Retina (tissue), 1 donor: ENCODE measurements at regions not wholly inside any gene's neighbourhood (a gene's known extent, or its start where the extent isn't known, plus 50 kb on each side); places are given as distances from the start of the nearest gene placed in this dataset.
"Not testable (repeated sequence)": the region's sequence is repeated elsewhere in the genome, so short reads cannot be mapped to it uniquely, and the experiment has no call there.

Experiments used
- DNase-seq: peaks from one replicate; pipeline ENCODE4 v3.0.0-alpha.2; 2016

- DNase-seq = no peak
These were observed 110.7 kb upstream of the P2RY1 start for GRCh38 chr3:152724270-152724669.

DNA sequence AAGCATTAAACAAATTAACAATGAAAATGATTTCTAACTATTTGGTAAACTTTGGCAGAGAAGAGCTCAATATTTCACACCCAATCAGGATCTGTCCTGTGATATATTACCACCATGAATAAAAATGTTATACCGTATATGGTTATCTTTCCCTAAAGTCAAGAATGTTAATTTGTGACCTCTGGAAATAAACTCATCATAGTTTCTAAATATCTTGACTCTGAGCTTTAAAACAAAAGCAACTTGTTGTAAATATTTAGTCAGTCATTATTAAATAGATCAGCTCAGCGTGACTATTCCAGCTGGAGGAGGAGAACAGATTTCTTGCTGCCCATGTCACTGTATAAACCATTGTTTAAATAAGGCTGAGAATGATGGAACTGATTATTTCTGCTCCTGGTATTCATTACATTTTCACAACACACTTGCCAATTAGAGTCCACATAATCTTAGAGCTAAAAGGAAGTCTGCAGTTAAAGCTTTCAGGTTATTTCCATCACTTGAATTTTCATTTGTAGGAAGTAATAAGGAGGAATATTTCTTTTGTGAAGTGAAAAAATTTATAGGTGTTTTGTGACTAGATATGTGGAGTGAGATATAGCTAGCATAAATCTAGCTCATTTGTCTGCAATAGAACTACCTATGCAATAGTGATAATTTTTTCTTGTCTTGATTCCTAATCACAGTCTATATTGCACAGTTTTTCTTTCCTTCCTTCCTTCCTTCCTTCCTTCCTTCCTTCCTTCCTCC, 106.5 kb upstream of the P2RY1 start:
- no peak for DNase-seq

- no peak for DNase-seq
These were observed 105.0 kb upstream of the P2RY1 start for GRCh38 chr3:152729906-152730305.

GRCh38 chr3:152731511-152731910, 103.4 kb upstream of the P2RY1 start:
- DNase-seq = no peak

DNA sequence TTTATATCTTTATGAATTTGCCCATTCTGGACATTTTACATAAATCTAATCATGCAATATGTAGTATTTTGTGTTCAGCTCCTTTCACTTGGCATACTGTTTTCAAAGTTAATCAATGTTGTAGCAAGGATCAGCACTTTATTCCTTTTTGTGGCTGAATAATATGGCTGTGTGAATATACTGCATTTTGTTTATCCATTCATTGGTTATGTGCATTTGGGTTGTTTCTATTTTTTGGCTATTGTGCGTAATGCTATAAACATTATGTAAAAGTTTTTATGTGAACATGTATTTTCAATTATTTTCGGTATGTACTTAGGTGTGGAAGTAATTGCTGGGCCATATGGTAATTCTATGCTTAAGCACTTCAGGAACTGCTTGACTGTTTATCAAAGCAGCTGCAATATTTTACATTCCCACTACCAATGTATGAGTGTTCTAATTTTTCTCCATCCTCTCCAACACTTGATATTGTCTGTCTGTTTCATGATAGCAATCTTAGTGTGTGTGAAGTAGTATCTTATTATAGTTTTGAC, 101.3 kb upstream of the P2RY1 start:
- DNase-seq = no peak

DNA sequence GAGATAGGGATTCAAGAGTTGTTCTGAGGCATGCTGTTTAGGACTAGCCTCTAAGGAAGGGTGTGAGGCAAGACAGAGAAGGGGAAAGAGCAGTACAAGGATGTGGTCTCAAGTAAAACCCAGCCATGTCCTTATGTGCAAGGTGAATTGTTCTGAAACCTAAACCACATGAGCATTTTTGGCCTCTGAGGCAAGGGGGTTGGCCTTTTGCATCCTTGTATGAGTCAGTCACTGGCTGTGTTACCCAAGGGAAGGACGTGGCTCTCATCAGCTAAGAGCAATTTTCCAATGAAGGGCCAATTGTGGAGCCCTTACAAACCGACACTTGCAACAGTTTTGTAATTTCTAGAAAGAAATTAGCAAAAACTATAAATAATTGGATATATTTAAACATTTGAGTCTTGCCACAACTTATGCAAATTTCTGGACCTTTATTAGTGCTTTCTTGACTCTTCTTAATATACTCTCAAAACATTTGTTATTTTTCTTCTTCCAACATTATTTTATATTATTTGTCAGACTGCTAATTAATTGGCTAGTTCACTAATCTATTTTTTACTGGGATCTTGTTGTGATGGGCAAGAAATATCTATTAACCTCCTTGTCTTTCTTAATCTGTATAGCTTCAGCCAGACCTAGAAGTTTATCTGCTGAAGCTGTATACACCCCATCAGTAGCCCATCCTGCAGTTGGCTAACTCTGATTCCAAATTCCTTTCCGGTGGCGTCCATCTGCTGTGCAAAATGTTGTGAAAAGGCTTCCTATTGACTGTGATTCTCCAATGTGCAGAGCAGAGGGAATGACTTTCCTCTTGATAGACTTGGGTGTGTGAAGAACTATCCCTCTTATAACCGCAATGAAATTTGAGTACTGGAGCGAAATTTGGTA, 97.7 kb upstream of the P2RY1 start:
- DNase-seq = no peak

- no peak for DNase-seq
These were observed 96.3 kb upstream of the P2RY1 start for GRCh38 chr3:152738656-152739055.

- DNase-seq = no peak
These were observed 92.3 kb upstream of the P2RY1 start for GRCh38 chr3:152742368-152743347.

DNA sequence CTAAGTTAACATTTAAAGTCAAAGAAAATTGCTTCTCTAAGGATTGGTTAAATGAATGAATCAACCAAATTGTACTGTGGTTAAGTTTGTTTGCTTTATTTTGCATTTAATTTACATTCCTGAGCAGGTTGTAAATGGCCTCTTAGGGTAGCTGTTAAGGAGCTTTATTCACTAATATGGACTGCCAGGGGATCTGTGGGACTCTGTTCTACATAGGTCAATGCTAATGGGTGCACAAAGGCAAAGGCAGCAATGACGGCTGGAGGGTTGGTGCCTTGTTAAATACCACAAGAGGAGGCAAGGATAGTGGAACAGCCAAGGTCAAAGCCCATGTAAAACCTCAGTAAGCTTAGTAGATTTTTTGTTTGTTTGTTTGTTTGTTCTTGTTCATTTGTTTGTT, 89.3 kb upstream of the P2RY1 start:
- DNase-seq = no peak

DNA sequence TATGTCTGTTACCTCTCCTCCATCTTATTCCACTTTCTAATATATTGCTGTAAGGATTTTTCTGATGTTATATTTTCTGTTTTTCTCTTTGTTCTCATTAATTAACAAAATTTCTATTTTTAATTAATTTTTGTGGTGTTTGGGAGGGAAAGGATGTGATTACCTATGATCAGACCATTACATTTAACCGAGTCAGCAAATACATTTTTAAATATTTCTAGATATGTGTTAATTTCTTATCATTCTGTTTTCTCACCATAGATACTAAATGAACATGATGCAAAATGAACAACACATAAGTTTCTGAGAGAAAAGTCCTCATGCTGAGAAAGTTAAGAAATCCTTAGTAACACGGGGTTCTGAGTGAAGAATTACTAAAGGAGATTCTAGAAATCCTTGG, 80.6 kb upstream of the P2RY1 start:
- no peak for DNase-seq

- DNase-seq = no peak
These were observed 78.1 kb upstream of the P2RY1 start for GRCh38 chr3:152756807-152757206.

DNA sequence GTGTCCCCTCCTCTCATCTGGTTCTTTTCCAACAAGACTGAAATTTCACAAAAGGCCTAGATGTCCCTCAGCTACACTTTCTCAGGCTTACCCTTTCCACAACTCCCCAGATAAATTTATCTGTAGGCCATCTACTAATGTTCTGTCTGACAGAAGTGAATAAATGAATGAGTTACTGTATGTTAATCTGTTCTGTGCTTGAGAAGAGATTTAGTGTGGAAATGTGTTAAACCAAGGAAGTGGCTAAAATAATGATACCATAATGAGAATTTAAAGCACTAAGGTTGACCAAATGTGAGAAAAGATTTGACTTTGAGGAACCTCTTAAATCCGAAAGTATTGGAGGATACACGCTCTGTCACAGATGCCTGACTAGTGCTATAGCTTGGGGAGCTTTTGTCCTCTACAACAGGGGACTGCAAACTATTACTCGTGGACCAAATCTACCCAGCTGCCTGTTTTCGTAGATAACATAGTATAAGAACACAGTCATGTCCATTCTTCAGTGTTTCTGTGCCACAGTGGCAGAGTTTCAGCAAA, 74.8 kb upstream of the P2RY1 start:
- DNase-seq = no peak

DNA sequence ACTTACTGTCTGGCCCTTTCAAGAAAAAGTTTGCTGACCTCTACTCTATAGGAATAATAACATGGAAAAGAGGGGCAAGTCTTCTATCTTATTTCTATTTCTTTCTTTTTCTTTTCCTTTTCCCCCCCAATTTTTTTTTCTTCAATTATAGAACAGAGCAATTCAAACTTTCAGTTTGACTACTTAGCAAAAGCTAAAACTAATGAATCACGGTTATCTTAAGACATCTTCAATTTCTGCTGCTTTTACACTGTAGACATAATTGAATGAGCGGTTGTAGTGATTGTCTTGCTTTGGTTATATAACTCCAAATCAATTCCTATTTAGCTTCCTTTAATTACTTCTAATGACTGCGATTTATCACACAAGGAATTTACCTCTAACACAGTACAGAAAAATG, 74.3 kb upstream of the P2RY1 start:
- DNase-seq = no peak

DNA sequence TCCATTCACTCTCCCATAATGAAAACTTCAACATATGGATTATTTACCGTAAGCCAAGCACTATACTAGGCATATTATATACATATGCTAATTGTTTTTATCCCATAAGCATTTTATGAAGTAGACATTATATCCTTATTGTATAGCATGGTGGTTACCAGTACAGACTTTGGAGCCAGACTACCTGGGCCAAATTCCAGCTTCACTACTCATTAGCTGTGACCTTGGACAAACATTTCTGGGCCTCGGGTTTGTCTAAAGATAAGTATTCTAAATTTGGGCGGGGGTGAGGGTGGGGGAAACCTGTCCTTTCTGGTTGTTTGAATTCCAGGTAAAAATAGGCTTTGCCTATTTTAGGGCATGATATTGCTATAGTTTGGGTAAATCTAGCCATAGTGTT, 66.5 kb upstream of the P2RY1 start:
- no peak for DNase-seq

DNA sequence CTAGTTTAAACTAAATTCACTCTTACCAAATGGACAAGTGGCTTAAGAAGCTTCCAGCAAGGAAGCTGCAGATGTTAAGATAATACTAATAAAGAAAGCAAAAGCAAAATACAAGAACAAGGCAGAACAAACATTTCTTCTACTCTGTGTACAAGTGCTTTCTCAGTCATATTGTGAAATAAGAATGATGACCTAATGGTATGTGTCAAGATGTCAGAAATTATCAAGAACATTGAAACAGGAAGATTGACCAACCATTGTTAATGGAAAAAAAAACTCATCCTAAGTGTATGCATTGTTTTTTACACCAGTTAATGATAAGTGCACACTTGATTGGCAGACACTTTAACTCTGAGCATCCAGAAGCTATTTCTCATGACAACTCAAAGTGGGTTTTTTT, 65.4 kb upstream of the P2RY1 start:
- DNase-seq = peak; percentile 9

GRCh38 chr3:152770296-152770695, 64.6 kb upstream of the P2RY1 start:
- peak; percentile 34 for DNase-seq

GRCh38 chr3:152771120-152771519, 63.8 kb upstream of the P2RY1 start:
- no peak for DNase-seq

DNA sequence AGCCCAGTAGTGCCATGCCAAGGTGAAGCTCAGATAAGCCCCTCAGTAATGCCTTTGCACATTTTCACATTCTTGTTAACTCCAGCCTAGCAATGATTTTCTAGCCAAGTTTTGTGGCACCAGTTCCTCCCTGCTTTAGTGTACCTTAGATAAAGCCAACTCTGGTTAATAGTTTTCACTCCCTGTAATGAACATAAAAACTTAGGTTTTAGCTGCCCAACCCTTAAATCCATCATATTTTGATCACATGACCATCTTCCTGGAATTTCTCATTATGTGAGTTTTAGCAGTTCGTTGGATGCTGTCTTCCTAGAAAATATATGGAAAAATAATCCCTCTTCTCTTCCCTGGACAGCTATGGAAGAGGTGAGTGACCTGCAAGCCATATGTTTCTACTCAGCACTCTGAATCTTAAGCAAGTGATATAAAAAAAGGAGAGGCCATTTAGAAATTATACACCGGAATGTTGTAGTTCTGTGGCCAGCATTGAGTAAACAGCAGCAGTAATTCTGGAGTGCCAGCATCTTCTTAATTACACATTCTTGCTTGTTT, 62.2 kb upstream of the P2RY1 start:
- no peak for DNase-seq

GRCh38 chr3:152773633-152774032, 61.3 kb upstream of the P2RY1 start:
- DNase-seq = no peak

GRCh38 chr3:152774230-152774629, 60.7 kb upstream of the P2RY1 start:
- not testable (repeated sequence) for DNase-seq

DNA sequence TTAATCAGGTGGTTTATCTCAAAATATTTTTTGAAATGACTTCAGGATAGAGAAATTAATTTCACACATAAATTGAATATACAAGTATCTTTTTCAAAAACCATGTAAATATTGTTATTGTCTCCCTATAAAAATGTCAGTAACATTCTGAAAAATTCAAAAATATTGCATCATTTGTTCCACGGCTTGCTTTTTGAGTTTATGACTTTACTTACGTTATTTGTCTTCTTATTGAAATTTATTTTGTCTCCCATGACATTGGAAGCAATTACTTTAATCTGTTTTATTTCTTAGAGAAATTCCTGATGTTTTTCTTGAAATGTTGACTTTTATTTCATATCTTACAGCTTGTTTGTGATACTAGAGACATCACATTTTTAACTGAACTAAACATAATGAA, 56.9 kb upstream of the P2RY1 start:
- no peak for DNase-seq

GRCh38 chr3:152779653-152780052, 55.3 kb upstream of the P2RY1 start:
- DNase-seq = peak; percentile 17
